ENCODE measurements at regions not wholly inside any gene's neighbourhood (a gene's known extent, or its start where the extent isn't known, plus 50 kb on each side); places are given as distances from the start of the nearest gene placed in this dataset.

GRCh38 chr11:45411228-45411946, 125.2 kb upstream of the SYT13 start:
- no peak for TF ChIP-seq POLR2A (IDR thresholded peaks at IDR 0.05)
- TF ChIP-seq CTCF (IDR thresholded peaks at IDR 0.05), result no peak
